WERI-Rb-1 (cell line): ENCODE measurements at regions not wholly inside any gene's neighbourhood (a gene's known extent, or its start where the extent isn't known, plus 50 kb on each side); places are given as distances from the start of the nearest gene placed in this dataset.

Experiments used
- DNase-seq: peaks from one replicate; pipeline ENCODE4 v3.0.0-alpha.2; 2020
- H3K27ac ChIP-seq: fragments of 250-450 bp; sonication (Bioruptor Pico); 2 replicates; pipeline ENCODE4 v1.5.1; 2020; ENCODE audit warnings: mild to moderate bottlenecking, moderate library complexity
- H3K27me3 ChIP-seq: fragments of 250-450 bp; sonication (Bioruptor Pico); 2 replicates; pipeline ENCODE4 v1.5.1; 2021; ENCODE audit warnings: mild to moderate bottlenecking, low read depth, moderate library complexity; ENCODE audit not compliant: insufficient read depth, severe bottlenecking
- H3K36me3 ChIP-seq: fragments of 250-450 bp; sonication (Bioruptor Pico); 2 replicates; pipeline ENCODE4 v1.5.1; 2020; ENCODE audit warnings: mild to moderate bottlenecking, moderate library complexity
- H3K4me3 ChIP-seq: 2 replicates; pipeline ENCODE4 v1.5.1; 2011; ENCODE audit warnings: low read depth, mild to moderate bottlenecking, control low read depth, low read length
- H3K9me3 ChIP-seq: fragments of 250-450 bp; sonication (Bioruptor Pico); 2 replicates; pipeline ENCODE4 v1.5.1; 2021; ENCODE audit warnings: mild to moderate bottlenecking, moderate library complexity; ENCODE audit not compliant: severe bottlenecking
- CTCF ChIP-seq: IDR thresholded peaks from 2 replicates; pipeline ENCODE4 v1.5.1; 2011; ENCODE audit warnings: low read depth, mild to moderate bottlenecking, control low read depth, inconsistent platforms, low read length

- Histone ChIP-seq H3K4me3 (no peak overlapping the region), H3K27me3 (no peaks in the 10 kb centered on the region), H3K27ac (no peak overlapping the region), H3K9me3 (no peaks in the 10 kb centered on the region), H3K36me3 (no peaks in the 10 kb centered on the region)
- no peak for DNase-seq
- no peak for TF ChIP-seq CTCF
These were observed 177.6 kb downstream of the STK31 start for GRCh38 chr7:23887660-23888059.

GRCh38 chr7:23888958-23889357 is 178.9 kb downstream of the STK31 start:
- H3K4me3 ChIP-seq, result no peak overlapping the region
- H3K27me3 ChIP-seq, result no peaks in the 10 kb centered on the region
- DNase-seq, result no peak
- TF ChIP-seq CTCF, result no peak
- H3K9me3 ChIP-seq, result no peaks in the 10 kb centered on the region
- no peak overlapping the region for H3K27ac ChIP-seq
- no peaks in the 10 kb centered on the region for H3K36me3 ChIP-seq

- Histone ChIP-seq H3K27me3 (no peaks in the 10 kb centered on the region), H3K9me3 (no peaks in the 10 kb centered on the region), H3K36me3 (no peaks in the 10 kb centered on the region), H3K27ac (no peak overlapping the region), H3K4me3 (no peak overlapping the region)
- no peak for DNase-seq
- TF ChIP-seq CTCF, result no peak
These were observed 179.5 kb downstream of the STK31 start for GRCh38 chr7:23889566-23889965.

- Histone ChIP-seq H3K9me3 (no peaks in the 10 kb centered on the region), H3K27me3 (no peaks in the 10 kb centered on the region), H3K4me3 (no peak overlapping the region), H3K36me3 (no peaks in the 10 kb centered on the region), H3K27ac (no peak overlapping the region)
- no peak for TF ChIP-seq CTCF
- no peak for DNase-seq
These were observed 182.0 kb downstream of the STK31 start for GRCh38 chr7:23892019-23892418.

GRCh38 chr7:23893176-23893941 is 183.3 kb downstream of the STK31 start:
- TF ChIP-seq CTCF, result no peak
- Histone ChIP-seq H3K27ac (no peak overlapping the region), H3K9me3 (no peaks in the 10 kb centered on the region), H3K36me3 (no peaks in the 10 kb centered on the region), H3K27me3 (no peaks in the 10 kb centered on the region), H3K4me3 (no peak overlapping the region)
- DNase-seq, result no peak
